SU-DHL-6 (cell line): ENCODE measurements at regions not wholly inside any gene's neighbourhood (a gene's known extent, or its start where the extent isn't known, plus 50 kb on each side); places are given as distances from the start of the nearest gene placed in this dataset.

Source experiments
- H2AFZ ChIP-seq: fragments of 200-600 bp; sonication (generic); 2 replicates; pipeline ENCODE4 v1.6.1; 2014; ENCODE audit warnings: low read depth, mild to moderate bottlenecking, moderate library complexity, mixed read lengths, antibody characterized with exemption, low read length; ENCODE audit not compliant: severe bottlenecking
- H3F3A ChIP-seq: fragments of 200-600 bp; shearing (Covaris generic); 2 replicates; pipeline ENCODE4 v1.6.0; 2016; ENCODE audit warnings: antibody characterized with exemption, mild to moderate bottlenecking; ENCODE audit not compliant: insufficient read depth
- H3K27ac ChIP-seq: fragments of 200-600 bp; sonication (generic); 2 replicates; pipeline ENCODE4 v1.5.1; 2016; ENCODE audit warnings: low read depth, mild to moderate bottlenecking, low read length, moderate library complexity, mixed read lengths
- H3K27me3 ChIP-seq: fragments of 200-600 bp; sonication (generic), shearing (Covaris generic); 2 replicates; pipeline ENCODE4 v1.6.0; 2014; ENCODE audit warnings: mild to moderate bottlenecking, low read length
- H3K36me3 ChIP-seq: fragments of 200-600 bp; sonication (generic); 2 replicates; pipeline ENCODE4 v1.6.1; 2014; ENCODE audit warnings: mild to moderate bottlenecking, low read length, mixed read lengths
- H3K4me2 ChIP-seq: fragments of 300-600, 200-600 bp; shearing (Covaris generic), sonication (generic); 2 replicates; pipeline ENCODE4 v1.6.0; 2014; ENCODE audit warnings: low read length, low read depth, mild to moderate bottlenecking; ENCODE audit not compliant: poor library complexity, severe bottlenecking
- H3K4me3 ChIP-seq: fragments of 200-600 bp; sonication (generic); 2 replicates; pipeline ENCODE4 v1.5.1; 2014; ENCODE audit warnings: antibody characterized with exemption, low read length, mild to moderate bottlenecking, mixed read lengths; ENCODE audit not compliant: insufficient read depth, poor library complexity, severe bottlenecking
- H3K79me2 ChIP-seq: fragments of 200-600 bp; sonication (generic); 2 replicates; pipeline ENCODE4 v1.6.1; 2014; ENCODE audit warnings: mild to moderate bottlenecking, low read length, moderate library complexity; ENCODE audit not compliant: insufficient read depth
- H3K9ac ChIP-seq: fragments of 200-600 bp; sonication (generic); 2 replicates; pipeline ENCODE4 v1.7.0; 2014; ENCODE audit warnings: mild to moderate bottlenecking, low read length
- H3K9me2 ChIP-seq: fragments of 200-600 bp; sonication (generic); replicated peaks from 2 replicates; pipeline ENCODE4 v1.6.1; 2014; ENCODE audit warnings: low read length; ENCODE audit not compliant: insufficient read depth
- H3K9me3 ChIP-seq: fragments of 200-600 bp; sonication (generic); 2 replicates; pipeline ENCODE4 v1.6.1; 2014; ENCODE audit warnings: low read length, mixed read lengths; ENCODE audit not compliant: insufficient read depth
- H4K20me1 ChIP-seq: fragments of 200-600 bp; sonication (generic); 2 replicates; pipeline ENCODE4 v1.6.1; 2014; ENCODE audit warnings: low read depth, mild to moderate bottlenecking, antibody characterized with exemption, low read length, moderate library complexity, mixed read lengths
- EZH2phosphoT487 ChIP-seq: fragments of 200-600 bp; sonication (generic), shearing (Covaris generic); conservative IDR thresholded peaks from 2 replicates; pipeline ENCODE4 v1.6.1; 2018; ENCODE audit warnings: mild to moderate bottlenecking, antibody characterized with exemption, low read length, moderate library complexity, mixed read lengths
- TF ChIP-seq, protein P1 (sequence below): fragments of 200-600 bp; sonication (generic); IDR thresholded peaks from one replicate; pipeline ENCODE4 v1.5.1; 2017; ENCODE audit warnings: antibody characterized with exemption, mild to moderate bottlenecking, low read length, moderate library complexity; ENCODE audit not compliant: insufficient read depth, poor library complexity, severe bottlenecking

GRCh38 chr2:234278556-234279255 is 218.2 kb downstream of the ARL4C start:
- no peak overlapping the region for H3K4me3 ChIP-seq
- peaks cover 4% of the 10 kb centered on the region; the same call in 1 of the 2 replicates for H3K9me3 ChIP-seq
- no peaks in the 10 kb centered on the region for H3F3A ChIP-seq
- no peaks in the 10 kb centered on the region for H3K9me2 ChIP-seq
- H3K27ac ChIP-seq: no peak overlapping the region
- no peaks in the 10 kb centered on the region for H4K20me1 ChIP-seq
- no peak overlapping the region for H3K4me2 ChIP-seq
- H3K36me3 ChIP-seq: no peaks in the 10 kb centered on the region
- no peak overlapping the region for H2AFZ ChIP-seq
- no peaks in the 10 kb centered on the region for H3K27me3 ChIP-seq
- H3K79me2 ChIP-seq: no peaks in the 10 kb centered on the region
- no peak overlapping the region for H3K9ac ChIP-seq
- TF ChIP-seq EZH2phosphoT487: no peak
- TF ChIP-seq, protein P1, sequence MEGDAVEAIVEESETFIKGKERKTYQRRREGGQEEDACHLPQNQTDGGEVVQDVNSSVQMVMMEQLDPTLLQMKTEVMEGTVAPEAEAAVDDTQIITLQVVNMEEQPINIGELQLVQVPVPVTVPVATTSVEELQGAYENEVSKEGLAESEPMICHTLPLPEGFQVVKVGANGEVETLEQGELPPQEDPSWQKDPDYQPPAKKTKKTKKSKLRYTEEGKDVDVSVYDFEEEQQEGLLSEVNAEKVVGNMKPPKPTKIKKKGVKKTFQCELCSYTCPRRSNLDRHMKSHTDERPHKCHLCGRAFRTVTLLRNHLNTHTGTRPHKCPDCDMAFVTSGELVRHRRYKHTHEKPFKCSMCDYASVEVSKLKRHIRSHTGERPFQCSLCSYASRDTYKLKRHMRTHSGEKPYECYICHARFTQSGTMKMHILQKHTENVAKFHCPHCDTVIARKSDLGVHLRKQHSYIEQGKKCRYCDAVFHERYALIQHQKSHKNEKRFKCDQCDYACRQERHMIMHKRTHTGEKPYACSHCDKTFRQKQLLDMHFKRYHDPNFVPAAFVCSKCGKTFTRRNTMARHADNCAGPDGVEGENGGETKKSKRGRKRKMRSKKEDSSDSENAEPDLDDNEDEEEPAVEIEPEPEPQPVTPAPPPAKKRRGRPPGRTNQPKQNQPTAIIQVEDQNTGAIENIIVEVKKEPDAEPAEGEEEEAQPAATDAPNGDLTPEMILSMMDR: no peak

DNA sequence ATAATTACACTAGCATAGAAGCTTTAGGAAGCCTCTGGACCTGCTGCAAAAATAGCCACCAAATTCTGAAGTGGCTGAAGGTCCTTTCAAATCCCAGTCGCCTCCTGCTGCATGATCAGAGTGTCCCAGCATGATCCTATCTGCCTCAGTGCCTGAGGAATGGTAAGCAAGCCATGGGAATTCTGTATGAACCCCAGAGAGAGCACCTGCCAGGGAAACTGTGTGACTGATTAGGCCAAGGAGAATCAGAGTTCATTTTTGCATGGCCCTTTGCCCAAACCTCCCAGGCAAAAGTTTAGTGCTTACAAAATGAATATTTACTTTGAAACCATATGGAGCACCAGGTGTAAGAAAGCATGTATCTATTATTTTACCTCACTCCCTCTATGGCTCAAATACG is 221.4 kb downstream of the ARL4C start:
- Histone ChIP-seq H3K9me3 (peaks cover 4% of the 10 kb centered on the region; the same call in 1 of the 2 replicates), H2AFZ (no peak overlapping the region), H4K20me1 (no peaks in the 10 kb centered on the region), H3F3A (no peaks in the 10 kb centered on the region), H3K36me3 (no peaks in the 10 kb centered on the region), H3K27ac (no peak overlapping the region), H3K9me2 (no peaks in the 10 kb centered on the region), H3K27me3 (no peaks in the 10 kb centered on the region), H3K79me2 (no peaks in the 10 kb centered on the region), H3K9ac (no peak overlapping the region), H3K4me3 (no peak overlapping the region), H3K4me2 (no peak overlapping the region)
- TF ChIP-seq EZH2phosphoT487: no peak
- TF ChIP-seq, protein P1: no peak

DNA sequence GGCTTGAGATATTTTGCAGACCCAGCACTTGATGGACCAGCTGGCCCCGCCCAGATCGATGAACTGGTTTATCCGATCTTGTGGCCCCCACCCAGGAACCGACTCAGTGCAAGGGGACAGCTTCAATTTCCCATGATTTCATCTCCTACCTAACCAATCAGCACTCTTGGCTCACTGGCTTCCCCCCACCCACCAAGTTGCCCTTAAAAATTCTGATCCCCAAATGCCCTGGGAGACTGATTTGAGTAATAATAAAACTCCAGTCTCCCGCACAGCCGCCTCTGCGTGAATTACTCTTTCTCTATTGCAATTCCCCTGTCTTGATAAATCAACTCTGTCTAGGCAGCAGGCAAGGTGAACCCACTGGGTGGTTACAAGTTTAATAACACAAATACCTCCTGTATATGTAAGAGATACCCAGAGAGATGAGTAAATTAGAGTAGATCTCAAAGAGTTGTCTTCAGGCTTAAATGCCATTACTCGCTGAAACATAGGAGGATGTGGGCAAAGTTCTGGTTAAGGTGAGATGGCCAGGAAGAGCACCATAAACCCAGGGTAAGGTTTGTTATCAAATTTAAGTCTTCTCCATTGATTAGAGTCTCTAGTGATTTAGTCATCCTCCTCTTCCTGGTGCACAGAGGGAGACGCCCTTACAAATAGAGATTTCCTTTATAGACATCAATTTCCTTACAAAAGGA is 222.8 kb downstream of the ARL4C start:
- Histone ChIP-seq H3K9me3 (no peaks in the 10 kb centered on the region), H4K20me1 (no peaks in the 10 kb centered on the region), H3K9me2 (no peaks in the 10 kb centered on the region), H3K27me3 (no peaks in the 10 kb centered on the region), H3F3A (no peaks in the 10 kb centered on the region), H3K9ac (no peak overlapping the region), H3K4me3 (no peak overlapping the region), H3K36me3 (no peaks in the 10 kb centered on the region), H3K79me2 (no peaks in the 10 kb centered on the region), H3K4me2 (no peak overlapping the region), H3K27ac (no peak overlapping the region), H2AFZ (no peak overlapping the region)
- TF ChIP-seq EZH2phosphoT487: no peak
- TF ChIP-seq, protein P1: no peak
